ENCODE measurements at regions not wholly inside any gene's neighbourhood (a gene's known extent, or its start where the extent isn't known, plus 50 kb on each side); places are given as distances from the start of the nearest gene placed in this dataset.
A peak's percentile ranks its signal among the peaks of the same experiment; 100 is the strongest.

- DNase-seq (ENCODE audit: low spot score), result no peak
Observed at GRCh38 chrX:124524852-124525251, 178.5 kb downstream of the SH2D1A start.

GRCh38 chrX:124529786-124530185 is 183.4 kb downstream of the SH2D1A start:
- DNase-seq (ENCODE audit: low spot score), result no peak

GRCh38 chrX:124530803-124531202 is 184.4 kb downstream of the SH2D1A start:
- no peak for DNase-seq (ENCODE audit: low spot score)

DNA sequence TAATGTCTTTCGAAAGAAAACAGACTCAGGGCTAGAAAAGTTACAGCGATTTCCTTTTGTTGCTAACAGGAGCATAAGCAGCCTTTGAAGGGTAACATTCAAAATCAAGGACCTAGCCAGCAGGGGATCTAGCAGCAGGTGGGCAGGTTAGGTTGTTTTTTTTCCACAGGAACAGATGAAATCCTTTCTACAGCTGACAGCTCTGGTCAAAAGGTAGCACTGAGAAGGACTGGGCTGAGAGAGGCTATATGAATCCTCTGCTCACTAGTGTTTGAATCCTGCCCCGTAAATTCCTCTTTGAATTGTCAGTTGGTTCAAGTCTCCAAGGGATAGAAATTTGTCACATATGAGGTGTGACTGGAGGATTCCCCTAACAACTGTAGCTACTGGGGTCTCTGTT is 188.2 kb downstream of the SH2D1A start:
- DNase-seq (ENCODE audit: low spot score), result no peak

DNA sequence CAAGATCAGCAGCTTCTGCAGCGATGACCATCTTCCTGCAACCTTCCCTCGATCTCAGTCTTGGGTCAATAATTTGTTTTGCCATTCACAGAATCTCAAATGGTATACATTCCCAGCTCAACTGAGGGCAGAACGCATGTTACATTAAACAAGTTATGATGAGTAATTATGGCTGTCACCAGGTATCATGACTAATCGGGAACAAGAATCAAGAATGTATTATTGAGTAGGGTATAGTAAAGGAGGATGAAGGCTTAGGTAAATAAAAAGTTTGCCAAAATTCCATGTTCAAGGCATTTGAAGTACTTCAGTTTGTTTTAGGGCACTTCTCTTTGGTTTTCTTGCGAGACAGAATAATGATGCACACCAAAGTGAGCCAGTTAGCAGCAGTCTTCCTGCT is 194.1 kb downstream of the SH2D1A start:
- DNase-seq (ENCODE audit: low spot score), result no peak

DNA sequence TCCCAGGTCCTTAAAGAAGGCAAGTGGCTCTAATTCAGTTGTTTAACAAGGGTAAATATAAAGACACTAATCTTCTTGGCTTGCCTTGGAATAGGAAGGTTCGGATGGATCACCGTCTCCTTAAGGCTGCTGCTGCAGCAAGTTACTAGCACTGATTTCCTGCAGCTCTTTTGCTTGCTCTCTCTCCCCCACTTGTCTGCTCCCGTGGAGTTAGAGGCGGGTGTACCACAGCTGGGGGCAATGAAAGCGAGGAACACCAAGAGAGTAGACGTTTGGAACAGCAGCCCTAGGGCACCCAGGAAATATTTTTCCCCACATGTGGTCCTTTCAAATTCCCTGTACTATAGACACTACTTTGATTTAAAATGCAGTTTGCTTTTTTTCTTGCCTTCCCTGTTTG is 202.2 kb downstream of the SH2D1A start:
- DNase-seq (ENCODE audit: low spot score), result no peak

DNA sequence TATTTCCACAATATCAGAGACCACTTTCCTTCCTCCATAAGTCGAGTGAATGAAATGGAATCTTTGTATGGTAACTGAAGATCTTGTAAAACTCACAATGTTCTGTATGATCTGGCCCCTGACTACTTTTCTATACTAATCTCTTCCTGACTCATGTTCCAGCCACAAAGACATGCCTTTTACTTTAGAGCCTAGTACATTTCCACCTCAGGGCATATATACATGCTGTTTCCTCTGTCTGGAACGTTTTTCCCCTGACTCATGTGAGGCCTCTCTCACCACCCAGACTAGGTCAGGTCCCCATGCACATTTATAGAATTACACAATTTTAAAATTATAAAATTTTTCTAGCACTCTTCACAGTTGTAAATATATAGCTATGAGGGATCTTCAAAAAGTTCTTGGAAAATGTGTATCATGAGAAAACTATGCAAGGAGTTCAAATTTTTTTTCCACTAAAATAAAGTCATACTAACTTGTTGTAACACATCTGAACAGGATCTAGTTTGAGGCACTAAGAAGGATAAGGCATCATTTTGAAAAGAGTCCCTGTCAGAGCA is 208.8 kb downstream of the SH2D1A start:
- peak; percentile 54 for DNase-seq (ENCODE audit: low spot score)

- no peak for DNase-seq (ENCODE audit: low spot score)
Observed at GRCh38 chrX:124557976-124558375, 211.6 kb downstream of the SH2D1A start.

DNA sequence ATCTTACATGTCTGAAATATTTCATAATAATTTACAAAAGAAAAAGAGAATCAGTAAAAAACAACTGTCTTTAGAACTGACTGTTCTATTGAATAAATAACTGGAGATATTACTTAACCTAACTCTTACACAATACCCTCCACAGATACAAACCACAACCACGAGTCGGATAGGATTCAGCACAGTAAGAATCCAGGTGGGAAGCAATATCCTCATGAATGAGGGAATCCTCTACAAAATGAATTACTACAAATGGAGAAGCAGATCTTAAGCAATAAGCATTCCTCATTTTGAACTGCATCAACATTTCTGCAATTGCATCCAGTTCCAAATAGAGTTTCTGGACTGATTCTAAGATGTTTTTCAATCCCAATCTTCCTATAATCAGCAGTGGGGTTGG is 227.1 kb downstream of the SH2D1A start:
- peak; percentile 46 for DNase-seq (ENCODE audit: low spot score)

DNA sequence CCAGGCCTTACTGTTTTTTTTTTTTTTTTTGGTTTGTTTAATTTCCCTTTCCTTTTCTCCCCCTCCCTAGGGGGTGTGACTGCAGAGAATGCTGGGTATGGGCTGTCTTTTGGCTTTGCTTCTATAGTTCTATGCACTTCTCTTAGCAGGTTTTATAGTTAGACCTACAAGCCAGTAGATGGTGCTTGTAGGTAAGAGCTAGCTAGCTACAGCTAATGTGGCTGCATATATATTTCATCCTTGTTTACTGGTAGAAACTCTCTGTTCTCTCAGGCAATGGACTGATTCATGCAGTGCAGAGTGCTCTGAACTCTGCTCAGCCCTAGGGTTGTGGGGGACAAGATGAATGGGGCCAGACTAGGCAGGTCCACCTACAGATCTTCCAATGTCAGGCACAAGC is 246.4 kb downstream of the SH2D1A start:
- DNase-seq (ENCODE audit: low spot score), result no peak

DNA sequence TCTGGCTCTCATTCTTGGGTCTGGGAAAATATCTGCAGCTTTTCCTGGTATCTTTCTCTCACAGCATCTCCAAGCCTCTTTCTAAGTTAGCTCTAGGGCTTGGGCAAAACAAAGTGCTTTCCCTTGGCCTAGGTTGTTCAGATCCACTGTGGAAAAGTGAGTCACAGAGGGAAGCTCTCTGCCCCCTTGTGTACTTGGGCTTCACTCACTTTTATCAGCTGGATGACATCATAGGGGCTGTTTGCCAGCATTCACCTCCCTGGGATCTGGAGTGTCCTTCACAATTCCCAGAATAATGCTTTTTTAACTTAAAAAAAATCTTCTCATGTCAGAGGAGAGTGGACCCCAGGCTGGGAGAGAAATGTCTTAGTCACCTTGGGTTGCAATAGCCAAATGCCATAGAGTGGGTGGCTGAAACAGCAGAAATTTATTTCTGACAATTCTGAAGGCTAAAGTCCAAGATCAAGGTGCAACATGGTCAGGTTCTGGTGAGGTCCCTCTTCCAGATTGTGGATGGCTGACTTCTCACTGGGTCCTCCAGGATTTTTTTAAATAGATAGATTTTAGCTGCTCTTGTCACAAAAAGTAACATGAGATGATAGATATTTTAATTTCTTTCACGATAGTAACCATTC is 247.8 kb downstream of the SH2D1A start:
- DNase-seq (ENCODE audit: low spot score), result peak; percentile 45

GRCh38 chrX:124605511-124605910 is 259.1 kb downstream of the SH2D1A start:
- DNase-seq (ENCODE audit: low spot score), result peak; percentile 12

- DNase-seq (ENCODE audit: low spot score), result no peak
Observed at GRCh38 chrX:124606724-124607123, 260.4 kb downstream of the SH2D1A start.

DNA sequence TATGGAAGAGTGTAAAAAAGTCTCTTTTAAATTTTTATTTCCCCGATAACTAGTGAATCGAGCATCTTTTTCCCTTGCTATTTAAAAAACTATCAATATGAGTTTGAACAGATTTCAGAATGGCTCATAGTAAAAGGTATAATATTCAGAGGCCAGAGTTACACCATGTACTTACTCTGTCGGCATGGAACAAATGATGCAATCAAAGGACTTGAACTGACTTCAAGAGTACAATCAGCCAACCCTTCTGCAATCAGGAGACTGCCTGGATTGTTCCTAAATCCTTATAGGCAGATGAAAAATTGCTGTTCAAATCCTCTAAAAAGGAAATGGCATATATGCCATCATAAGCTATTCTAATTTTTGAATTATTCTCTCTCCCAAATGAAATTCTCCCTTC is 273.3 kb downstream of the SH2D1A start:
- no peak for DNase-seq (ENCODE audit: low spot score)

DNA sequence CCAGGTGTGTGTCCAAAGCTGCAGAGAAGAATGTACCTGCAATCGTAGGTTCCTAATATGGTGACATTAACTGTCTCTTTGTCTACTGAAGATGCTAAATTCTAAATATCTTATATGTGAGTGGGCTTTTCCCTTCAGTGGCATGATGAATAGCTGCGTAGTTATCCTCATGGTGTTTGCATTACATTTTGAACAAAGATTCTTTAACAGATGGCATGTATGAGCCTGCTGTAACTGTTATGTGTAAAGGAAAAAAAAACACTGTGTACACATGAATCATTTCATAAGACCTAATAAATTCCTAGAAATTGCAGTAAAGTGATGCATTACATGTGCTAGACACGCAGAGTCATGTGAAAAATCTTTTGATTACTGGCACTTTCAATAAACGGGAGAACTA is 288.0 kb downstream of the SH2D1A start:
- DNase-seq (ENCODE audit: low spot score), result no peak

GRCh38 chrX:124641737-124642491 is 295.6 kb downstream of the SH2D1A start:
- no peak for DNase-seq (ENCODE audit: low spot score)

DNA sequence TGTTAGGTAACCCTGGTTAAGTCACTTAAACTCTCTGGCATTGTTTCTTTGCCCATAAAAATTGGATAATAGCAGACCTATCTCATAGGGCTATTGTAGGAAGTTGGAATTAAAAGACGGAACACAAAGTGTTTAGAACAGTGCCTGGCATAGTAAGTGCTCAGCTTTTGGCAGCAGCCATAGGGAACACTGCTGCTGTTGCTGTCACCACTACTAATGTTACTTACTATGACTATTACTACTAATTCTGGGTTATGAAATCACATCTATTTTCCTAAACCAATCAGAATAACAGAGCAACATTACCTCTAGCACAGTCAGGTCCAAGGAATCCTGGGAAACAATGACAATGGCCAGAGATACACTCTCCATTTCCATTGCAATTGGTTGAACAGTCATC is 300.0 kb downstream of the SH2D1A start:
- no peak for DNase-seq (ENCODE audit: low spot score)

GRCh38 chrX:124651031-124651430 is 304.7 kb downstream of the SH2D1A start:
- no peak for DNase-seq (ENCODE audit: low spot score)

- no peak for DNase-seq (ENCODE audit: low spot score)
Observed at GRCh38 chrX:124665621-124666400, 319.4 kb downstream of the SH2D1A start.

GRCh38 chrX:124679199-124679598 is 332.8 kb downstream of the SH2D1A start:
- no peak for DNase-seq (ENCODE audit: low spot score)

GRCh38 chrX:124680287-124680686 is 333.9 kb downstream of the SH2D1A start:
- no peak for DNase-seq (ENCODE audit: low spot score)

DNA sequence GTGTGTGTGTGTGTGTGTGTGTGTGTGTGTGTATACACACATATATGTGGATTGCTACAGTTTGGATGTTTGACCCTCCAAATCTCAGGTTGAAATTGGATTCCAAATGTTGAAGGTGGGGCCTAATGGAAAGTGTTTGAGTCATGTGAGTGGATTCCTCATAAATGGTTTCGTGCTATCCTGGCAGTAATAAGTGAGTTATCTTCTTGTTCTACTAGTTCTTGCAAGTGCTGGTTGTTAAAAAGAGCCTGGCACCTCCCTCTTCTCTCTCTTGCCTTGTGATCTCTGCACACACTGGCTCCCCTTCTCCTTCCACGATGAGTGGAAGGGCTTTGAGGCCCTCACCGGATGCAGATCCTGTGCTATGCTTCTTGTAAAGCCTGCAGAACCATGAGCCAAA is 344.1 kb downstream of the SH2D1A start:
- no peak for DNase-seq (ENCODE audit: low spot score)

- no peak for DNase-seq (ENCODE audit: low spot score)
Observed at GRCh38 chrX:124699876-124700275, 353.5 kb downstream of the SH2D1A start.
